ENCODE measurements at regions not wholly inside any gene's neighbourhood (a gene's known extent, or its start where the extent isn't known, plus 50 kb on each side); places are given as distances from the start of the nearest gene placed in this dataset.

DNA sequence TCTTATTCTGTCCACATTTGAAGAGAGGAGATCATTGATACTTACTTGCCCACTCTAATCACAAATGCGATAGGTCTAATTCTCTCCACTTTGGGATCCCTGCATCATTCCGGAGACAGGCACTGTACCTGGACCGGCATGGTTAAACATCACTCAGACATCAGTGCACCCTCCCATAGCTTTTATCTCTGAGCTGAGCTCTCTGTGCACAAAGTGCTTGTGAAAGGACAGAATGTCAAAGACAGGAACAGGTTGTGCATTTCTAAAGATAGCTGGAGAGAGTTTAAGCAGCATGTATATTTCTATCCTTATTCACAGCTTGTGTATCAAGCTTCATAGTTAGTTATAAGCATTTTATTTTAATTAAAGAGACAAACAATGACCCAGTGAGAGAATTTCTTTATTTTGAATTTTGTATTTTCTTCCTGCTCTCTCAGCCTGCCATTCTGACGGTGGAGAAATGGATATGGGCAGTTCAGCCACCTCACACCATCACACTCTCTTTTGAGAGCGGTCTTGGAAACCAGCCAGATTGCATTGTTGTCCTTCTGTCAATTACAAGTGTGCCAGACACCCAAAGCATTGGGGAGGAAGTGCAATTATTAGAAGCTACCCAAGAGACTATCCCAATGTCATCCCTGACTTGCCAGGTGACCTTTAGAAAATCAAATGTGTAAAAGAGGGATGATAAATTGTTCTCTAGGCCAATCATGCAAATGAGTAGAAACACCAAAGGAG is 65.2 kb upstream of the CHL1 start:
- POLR2A ChIA-PET, result no interaction called here
- no peak for ATAC-seq (ENCODE audit: low read depth)
- Mint-ChIP-seq H3K36me3 (no peaks in the 10 kb centered on the region), H3K4me1 (no peaks in the 10 kb centered on the region), H3K27me3 (no peaks in the 10 kb centered on the region), H3K27ac (no peak overlapping the region), H3K9me3 (no peaks in the 10 kb centered on the region), H3K4me3 (no peak overlapping the region)
- no peak for DNase-seq

GRCh38 chr3:132378-132777 is 64.2 kb upstream of the CHL1 start:
- Mint-ChIP-seq H3K4me3 (no peak overlapping the region), H3K36me3 (no peaks in the 10 kb centered on the region), H3K4me1 (no peaks in the 10 kb centered on the region), H3K27ac (no peak overlapping the region), H3K27me3 (no peaks in the 10 kb centered on the region), H3K9me3 (no peaks in the 10 kb centered on the region)
- POLR2A ChIA-PET, result no interaction called here
- DNase-seq (no peak), ATAC-seq (ENCODE audit: low read depth) (no peak)

GRCh38 chr3:132904-133303 is 63.7 kb upstream of the CHL1 start:
- Mint-ChIP-seq H3K36me3 (no peaks in the 10 kb centered on the region), H3K4me3 (no peak overlapping the region), H3K4me1 (no peaks in the 10 kb centered on the region), H3K27me3 (no peaks in the 10 kb centered on the region), H3K9me3 (no peaks in the 10 kb centered on the region), H3K27ac (no peak overlapping the region)
- POLR2A ChIA-PET, result no interaction called here
- DNase-seq (no peak), ATAC-seq (ENCODE audit: low read depth) (no peak)

DNA sequence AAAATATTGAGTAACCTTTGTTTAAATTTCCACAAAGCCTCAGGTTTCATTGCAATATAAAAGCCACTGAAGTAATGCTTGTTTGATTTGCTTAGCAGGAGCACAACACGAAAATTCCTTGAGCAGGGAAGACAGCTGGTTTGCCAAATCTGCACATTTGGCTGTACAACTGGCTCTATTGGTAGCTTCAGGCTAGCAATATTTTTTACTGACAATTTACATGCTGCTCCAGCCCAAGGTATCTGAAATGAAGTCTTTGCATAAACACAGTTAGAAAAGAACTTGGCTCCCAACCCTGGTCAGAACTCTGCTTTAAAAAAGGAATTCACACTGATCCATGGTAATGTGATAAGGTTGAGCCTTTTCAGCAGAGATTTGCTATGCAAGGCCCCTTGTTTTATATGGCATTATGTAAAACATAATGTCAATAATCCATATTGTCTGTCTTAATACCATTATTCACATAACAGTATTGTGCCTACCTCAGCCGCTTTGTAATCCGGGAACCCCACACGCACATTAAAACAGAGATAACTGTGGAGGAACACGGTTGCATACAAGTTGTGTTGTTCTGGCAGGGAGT is 55.7 kb upstream of the CHL1 start:
- DNase-seq (no peak), ATAC-seq (ENCODE audit: low read depth) (no peak)
- Mint-ChIP-seq H3K9me3 (peaks cover 3% of the 10 kb centered on the region), H3K36me3 (no peaks in the 10 kb centered on the region), H3K27ac (no peak overlapping the region), H3K27me3 (no peaks in the 10 kb centered on the region), H3K4me3 (no peak overlapping the region), H3K4me1 (no peaks in the 10 kb centered on the region)
- POLR2A ChIA-PET, result no interaction called here

All from activated naive CD8-positive, alpha-beta T cell treated with anti-CD3 and anti-CD28 coated beads, Interleukin-2, amount 10 ng/mL, durations not matched to agents 7 days and 5 days (primary cell).